ENCODE measurements at regions not wholly inside any gene's neighbourhood (a gene's known extent, or its start where the extent isn't known, plus 50 kb on each side); places are given as distances from the start of the nearest gene placed in this dataset.

GRCh38 chr6:164812706-164813105 is 496.7 kb downstream of the C6orf118 start:
- H3K4me3 ChIP-seq (ENCODE audit: low read depth, low read length): no peak overlapping the region
- H3K9me3 ChIP-seq: no peaks in the 10 kb centered on the region
- H3K4me1 ChIP-seq: no peaks in the 10 kb centered on the region
- H3K36me3 ChIP-seq: no peaks in the 10 kb centered on the region
- H3K27me3 ChIP-seq: no peaks in the 10 kb centered on the region
- TF ChIP-seq CTCF (IDR thresholded peaks at IDR 0.05; ENCODE audit: low read depth, low read length): no peak
- DNase-seq: no peak

GRCh38 chr6:164807125-164807524 is 502.3 kb downstream of the C6orf118 start:
- Histone ChIP-seq H3K27me3 (no peaks in the 10 kb centered on the region), H3K36me3 (no peaks in the 10 kb centered on the region), H3K9me3 (no peaks in the 10 kb centered on the region), H3K4me1 (no peaks in the 10 kb centered on the region), H3K4me3 (ENCODE audit: low read depth, low read length) (no peak overlapping the region)
- TF ChIP-seq CTCF (IDR thresholded peaks at IDR 0.05; ENCODE audit: low read depth, low read length): no peak
- no peak for DNase-seq

GRCh38 chr6:164795056-164795815 is 514.2 kb downstream of the C6orf118 start:
- Histone ChIP-seq H3K27me3 (no peaks in the 10 kb centered on the region), H3K4me1 (no peaks in the 10 kb centered on the region), H3K9me3 (no peaks in the 10 kb centered on the region), H3K4me3 (ENCODE audit: low read depth, low read length) (no peak overlapping the region), H3K36me3 (no peaks in the 10 kb centered on the region)
- no peak for TF ChIP-seq CTCF (IDR thresholded peaks at IDR 0.05; ENCODE audit: low read depth, low read length)
- DNase-seq: no peak

- Histone ChIP-seq H3K36me3 (no peaks in the 10 kb centered on the region), H3K9me3 (no peaks in the 10 kb centered on the region), H3K27me3 (no peaks in the 10 kb centered on the region), H3K4me1 (no peaks in the 10 kb centered on the region), H3K4me3 (ENCODE audit: low read depth, low read length) (no peak overlapping the region)
- TF ChIP-seq CTCF (IDR thresholded peaks at IDR 0.05; ENCODE audit: low read depth, low read length): no peak
- no peak for DNase-seq
These were observed 516.7 kb downstream of the C6orf118 start for GRCh38 chr6:164792666-164793065.

- DNase-seq: no peak
- Histone ChIP-seq H3K4me1 (no peaks in the 10 kb centered on the region), H3K9me3 (no peaks in the 10 kb centered on the region), H3K4me3 (ENCODE audit: low read depth, low read length) (no peak overlapping the region), H3K36me3 (no peaks in the 10 kb centered on the region), H3K27me3 (no peaks in the 10 kb centered on the region)
- no peak for TF ChIP-seq CTCF (IDR thresholded peaks at IDR 0.05; ENCODE audit: low read depth, low read length)
These were observed 517.9 kb downstream of the C6orf118 start for GRCh38 chr6:164791498-164791897.

- no peaks in the 10 kb centered on the region for H3K4me1 ChIP-seq
- H3K36me3 ChIP-seq: no peaks in the 10 kb centered on the region
- H3K4me3 ChIP-seq (ENCODE audit: low read depth, low read length): no peak overlapping the region
- no peaks in the 10 kb centered on the region for H3K9me3 ChIP-seq
- no peak for TF ChIP-seq CTCF (IDR thresholded peaks at IDR 0.05; ENCODE audit: low read depth, low read length)
- no peak for DNase-seq
- H3K27me3 ChIP-seq: no peaks in the 10 kb centered on the region
These were observed 545.6 kb downstream of the C6orf118 start for GRCh38 chr6:164763788-164764187.
